Chondrocyte (in vitro differentiated cells): ENCODE measurements at regions not wholly inside any gene's neighbourhood (a gene's known extent, or its start where the extent isn't known, plus 50 kb on each side); places are given as distances from the start of the nearest gene placed in this dataset.

ENCODE experiments used
- DNase-seq: peaks from one replicate; pipeline ENCODE4 v3.0.0; 2021; ENCODE audit warnings: mixed read lengths, low spot score
- H3K27ac Mint-ChIP-seq: one replicate; pipeline ENCODE4 v1.8.0; 2021; ENCODE audit warnings: mild to moderate bottlenecking, moderate library complexity, mixed read lengths; ENCODE audit not compliant: unreplicated experiment
- H3K27me3 Mint-ChIP-seq: 2 replicates; pipeline ENCODE4 v1.8.0; 2021; ENCODE audit warnings: low read depth, mixed read lengths
- H3K36me3 Mint-ChIP-seq: 2 replicates; pipeline ENCODE4 v1.8.0; 2021; ENCODE audit warnings: low read depth, mixed read lengths
- H3K4me1 Mint-ChIP-seq: 2 replicates; pipeline ENCODE4 v1.8.0; 2021; ENCODE audit warnings: low read depth, mild to moderate bottlenecking, mixed read lengths
- H3K4me3 Mint-ChIP-seq: one replicate; pipeline ENCODE4 v1.8.0; 2021; ENCODE audit warnings: mild to moderate bottlenecking, moderate library complexity, mixed read lengths; ENCODE audit not compliant: unreplicated experiment
- H3K9me3 Mint-ChIP-seq: 2 replicates; pipeline ENCODE4 v1.8.0; 2021; ENCODE audit warnings: low read depth, mixed read lengths
- TF ChIP-seq, protein P1 (sequence below): fragments of 200-600 bp; sonication (generic); IDR thresholded peaks from 2 replicates; pipeline ENCODE4 v1.5.0; 2021; ENCODE audit warnings: antibody characterized with exemption, mild to moderate bottlenecking, moderate library complexity

DNA sequence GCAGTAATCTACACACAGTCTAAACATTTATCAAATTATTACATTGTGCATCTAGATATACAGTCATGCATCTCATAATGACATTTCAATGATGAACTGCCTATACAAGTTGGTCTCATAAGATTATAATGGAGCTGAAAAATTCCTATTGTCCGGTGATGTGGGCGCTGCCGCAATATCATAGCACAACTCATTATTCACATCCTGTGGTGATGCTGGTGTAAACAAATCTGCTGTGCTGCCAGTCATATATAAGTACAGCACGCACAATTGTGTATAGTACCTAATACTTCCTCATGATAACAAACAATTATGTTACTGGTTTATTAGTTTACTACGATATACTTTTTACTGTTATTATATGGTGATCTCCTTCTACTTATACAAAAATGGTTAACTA, 768.8 kb upstream of the NOVA1 start:
- no peaks in the 10 kb centered on the region for H3K36me3 Mint-ChIP-seq
- DNase-seq = no peak
- no peaks in the 10 kb centered on the region for H3K27me3 Mint-ChIP-seq
- H3K4me1 Mint-ChIP-seq = no peaks in the 10 kb centered on the region
- H3K9me3 Mint-ChIP-seq = peaks cover 6% of the 10 kb centered on the region
- TF ChIP-seq, protein P1, sequence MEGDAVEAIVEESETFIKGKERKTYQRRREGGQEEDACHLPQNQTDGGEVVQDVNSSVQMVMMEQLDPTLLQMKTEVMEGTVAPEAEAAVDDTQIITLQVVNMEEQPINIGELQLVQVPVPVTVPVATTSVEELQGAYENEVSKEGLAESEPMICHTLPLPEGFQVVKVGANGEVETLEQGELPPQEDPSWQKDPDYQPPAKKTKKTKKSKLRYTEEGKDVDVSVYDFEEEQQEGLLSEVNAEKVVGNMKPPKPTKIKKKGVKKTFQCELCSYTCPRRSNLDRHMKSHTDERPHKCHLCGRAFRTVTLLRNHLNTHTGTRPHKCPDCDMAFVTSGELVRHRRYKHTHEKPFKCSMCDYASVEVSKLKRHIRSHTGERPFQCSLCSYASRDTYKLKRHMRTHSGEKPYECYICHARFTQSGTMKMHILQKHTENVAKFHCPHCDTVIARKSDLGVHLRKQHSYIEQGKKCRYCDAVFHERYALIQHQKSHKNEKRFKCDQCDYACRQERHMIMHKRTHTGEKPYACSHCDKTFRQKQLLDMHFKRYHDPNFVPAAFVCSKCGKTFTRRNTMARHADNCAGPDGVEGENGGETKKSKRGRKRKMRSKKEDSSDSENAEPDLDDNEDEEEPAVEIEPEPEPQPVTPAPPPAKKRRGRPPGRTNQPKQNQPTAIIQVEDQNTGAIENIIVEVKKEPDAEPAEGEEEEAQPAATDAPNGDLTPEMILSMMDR = no peak
- no peak overlapping the region for H3K4me3 Mint-ChIP-seq
- no peak overlapping the region for H3K27ac Mint-ChIP-seq

DNA sequence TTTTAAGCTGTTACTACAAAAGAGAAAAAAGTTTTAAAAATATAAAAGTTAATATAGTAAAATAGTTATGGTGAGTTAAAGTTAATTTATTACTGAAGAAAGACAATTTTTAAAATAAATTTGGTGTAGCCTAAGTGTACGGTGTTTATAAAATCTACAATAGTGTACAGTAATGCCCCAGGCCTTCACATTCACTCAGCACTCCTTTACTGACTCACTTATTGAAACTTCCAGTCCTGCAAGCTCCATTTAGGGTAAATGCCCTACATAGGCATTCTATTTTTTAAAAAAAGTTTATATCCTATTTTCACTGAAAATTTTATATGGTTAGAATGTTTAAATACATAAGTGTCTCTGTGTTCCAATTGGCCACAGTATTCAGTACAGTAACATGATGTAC, 769.5 kb upstream of the NOVA1 start:
- H3K27me3 Mint-ChIP-seq = no peaks in the 10 kb centered on the region
- TF ChIP-seq, protein P1 = no peak
- no peak overlapping the region for H3K27ac Mint-ChIP-seq
- no peaks in the 10 kb centered on the region for H3K4me1 Mint-ChIP-seq
- DNase-seq = no peak
- no peak overlapping the region for H3K4me3 Mint-ChIP-seq
- H3K36me3 Mint-ChIP-seq = no peaks in the 10 kb centered on the region
- H3K9me3 Mint-ChIP-seq = peaks cover 3% of the 10 kb centered on the region

DNA sequence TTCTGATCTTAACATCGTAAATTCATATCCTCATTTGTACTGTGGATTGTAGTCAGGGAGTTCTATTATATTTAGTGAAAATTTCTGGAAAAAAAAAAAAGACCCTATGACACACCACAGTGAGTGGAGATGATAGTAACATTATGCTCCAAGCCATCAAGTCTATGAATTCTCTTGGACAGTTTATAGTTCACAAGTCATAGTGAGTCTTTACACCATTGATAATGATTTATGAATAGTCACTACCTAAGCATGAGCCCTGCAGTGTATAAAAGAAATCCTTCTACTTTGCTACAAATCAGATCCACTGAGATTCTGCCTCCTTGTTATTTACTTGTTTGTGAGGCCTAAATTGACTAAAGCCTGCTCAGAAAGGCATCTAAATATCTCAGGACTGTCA, 772.2 kb upstream of the NOVA1 start:
- TF ChIP-seq, protein P1 = no peak
- Mint-ChIP-seq H3K36me3 (no peaks in the 10 kb centered on the region), H3K4me1 (no peaks in the 10 kb centered on the region), H3K9me3 (peaks cover 3% of the 10 kb centered on the region), H3K27me3 (no peaks in the 10 kb centered on the region), H3K27ac (no peak overlapping the region), H3K4me3 (no peak overlapping the region)
- no peak for DNase-seq

DNA sequence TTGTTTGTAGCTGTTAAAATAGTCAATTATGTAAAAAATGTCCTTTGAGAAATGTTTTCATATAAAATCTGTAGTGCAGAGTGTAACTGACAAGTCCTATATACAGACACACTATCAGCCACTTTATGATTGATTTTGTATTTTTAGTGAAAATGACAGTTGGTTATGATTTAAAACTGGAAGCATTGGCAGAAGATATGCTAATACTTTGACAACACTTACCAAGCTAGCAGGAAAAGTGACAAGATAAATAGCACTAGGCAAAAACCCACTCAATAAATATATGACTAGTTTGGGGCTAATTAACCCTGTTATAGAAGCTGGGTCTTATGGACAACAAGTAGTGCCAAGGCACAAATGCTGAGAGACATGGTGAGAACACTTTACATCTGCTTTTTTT, 772.9 kb upstream of the NOVA1 start:
- Mint-ChIP-seq H3K4me3 (no peak overlapping the region), H3K4me1 (no peaks in the 10 kb centered on the region), H3K27ac (no peak overlapping the region), H3K9me3 (peaks cover 6% of the 10 kb centered on the region), H3K36me3 (no peaks in the 10 kb centered on the region), H3K27me3 (no peaks in the 10 kb centered on the region)
- no peak for DNase-seq
- TF ChIP-seq, protein P1 = no peak

DNA sequence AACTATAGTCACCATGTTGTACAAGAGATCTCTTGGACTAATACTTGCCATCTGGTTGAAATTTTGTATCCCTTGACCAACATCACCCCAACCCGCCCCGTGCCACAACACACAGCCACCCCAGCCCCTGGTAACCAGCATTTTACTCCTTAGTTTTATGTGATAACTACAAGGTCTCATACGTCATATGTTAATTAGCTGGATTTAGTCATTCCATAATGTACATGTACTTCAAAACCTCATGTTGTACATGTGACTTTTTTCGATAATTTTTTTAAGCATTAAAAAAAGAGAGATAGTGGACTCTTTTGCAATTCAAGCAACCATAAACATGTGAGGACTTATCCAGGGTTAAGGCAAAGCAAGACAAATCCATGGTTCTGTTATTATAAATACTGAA, 773.4 kb upstream of the NOVA1 start:
- no peaks in the 10 kb centered on the region for H3K4me1 Mint-ChIP-seq
- no peak overlapping the region for H3K4me3 Mint-ChIP-seq
- DNase-seq = no peak
- no peaks in the 10 kb centered on the region for H3K36me3 Mint-ChIP-seq
- H3K9me3 Mint-ChIP-seq = peaks cover 10% of the 10 kb centered on the region
- no peaks in the 10 kb centered on the region for H3K27me3 Mint-ChIP-seq
- TF ChIP-seq, protein P1 = no peak
- H3K27ac Mint-ChIP-seq = no peak overlapping the region
